ENCODE measurements at regions not wholly inside any gene's neighbourhood (a gene's known extent, or its start where the extent isn't known, plus 50 kb on each side); places are given as distances from the start of the nearest gene placed in this dataset.

DNA sequence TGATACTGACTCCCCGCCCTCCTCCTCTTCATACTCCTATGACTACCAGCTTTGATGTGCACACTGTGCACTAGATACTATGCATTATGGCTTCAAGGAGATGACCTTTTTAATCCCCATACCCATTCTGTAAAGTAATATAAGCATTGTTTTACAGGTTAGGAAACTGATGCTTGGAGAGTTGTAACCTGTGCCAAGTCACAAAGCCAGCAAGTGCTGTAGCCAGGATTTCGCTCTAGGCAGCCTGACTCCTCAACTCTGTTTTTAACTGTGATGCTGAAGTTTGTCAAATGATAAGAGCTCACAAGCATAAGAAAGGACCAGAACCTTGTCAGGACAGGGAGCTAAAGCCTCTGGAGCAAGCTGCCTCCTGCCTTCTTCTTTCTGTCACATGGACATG, 461.3 kb downstream of the TMEM232 start:
- no peak overlapping the region for H3K27ac ChIP-seq (ENCODE audit: insufficient read depth, low read depth, low read length)
- no peak overlapping the region for H3K4me3 ChIP-seq (replicated peaks in 1 of 3; ENCODE audit: insufficient read depth in 1 of 3, low read depth in 1 of 3, low read length in 3 of 3)
- H3K9me3 ChIP-seq (replicated peaks; ENCODE audit: control insufficient read depth, insufficient read depth, low read length), result peaks cover 2% of the 10 kb centered on the region
- ChIA-PET CTCF (no interaction called here), POLR2A (no interaction called here)
- H3K27me3 ChIP-seq (ENCODE audit: control insufficient read depth in 2 of 2, insufficient read depth in 2 of 2, low read length in 2 of 2), result no peaks in the 10 kb centered on the region
- dilution Hi-C loops (cut with MboI; ENCODE audit: extremely low pct_ligation_motif_present, low sequenced_read_pairs) (no loop called here), intact Hi-C loops (cut with micrococcal nuclease) (no loop called here)
- no peaks in the 10 kb centered on the region for H4K20me1 ChIP-seq (replicated peaks; ENCODE audit: control insufficient read depth, extremely low read depth, insufficient read depth, low read length)
- H3K4me2 ChIP-seq (ENCODE audit: insufficient read depth, low read length), result no peak overlapping the region
- no peak overlapping the region for H2AFZ ChIP-seq (ENCODE audit: low read depth, low read length)
- TF ChIP-seq GATA2 (IDR thresholded peaks at IDR 0.05; ENCODE audit: insufficient read depth, insufficient read length, low read depth, low read length) (no peak), POLR2A (IDR thresholded peaks at IDR 0.05; ENCODE audit: low read depth, low read length) (no peak), POLR2AphosphoS5 (IDR thresholded peaks at IDR 0.05; ENCODE audit: insufficient read depth, low read depth, low read length) (no peak), JUN (IDR thresholded peaks at IDR 0.05; ENCODE audit: borderline replicate concordance, insufficient read depth, insufficient read length, low read depth) (no peak), EZH2 (IDR thresholded peaks at IDR 0.05; ENCODE audit: borderline replicate concordance, low read depth, low read length, severe bottlenecking) (no peak), MYC (IDR thresholded peaks at IDR 0.05; ENCODE audit: low read depth, low read length) (no peak), FOS (IDR thresholded peaks at IDR 0.05; ENCODE audit: borderline replicate concordance, insufficient read depth, low read length) (no peak)
- TF ChIP-seq, protein P1, sequence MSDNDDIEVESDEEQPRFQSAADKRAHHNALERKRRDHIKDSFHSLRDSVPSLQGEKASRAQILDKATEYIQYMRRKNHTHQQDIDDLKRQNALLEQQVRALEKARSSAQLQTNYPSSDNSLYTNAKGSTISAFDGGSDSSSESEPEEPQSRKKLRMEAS (IDR thresholded peaks at IDR 0.05; ENCODE audit: insufficient read depth, insufficient read length), result no peak
- TF ChIP-seq, protein P2, sequence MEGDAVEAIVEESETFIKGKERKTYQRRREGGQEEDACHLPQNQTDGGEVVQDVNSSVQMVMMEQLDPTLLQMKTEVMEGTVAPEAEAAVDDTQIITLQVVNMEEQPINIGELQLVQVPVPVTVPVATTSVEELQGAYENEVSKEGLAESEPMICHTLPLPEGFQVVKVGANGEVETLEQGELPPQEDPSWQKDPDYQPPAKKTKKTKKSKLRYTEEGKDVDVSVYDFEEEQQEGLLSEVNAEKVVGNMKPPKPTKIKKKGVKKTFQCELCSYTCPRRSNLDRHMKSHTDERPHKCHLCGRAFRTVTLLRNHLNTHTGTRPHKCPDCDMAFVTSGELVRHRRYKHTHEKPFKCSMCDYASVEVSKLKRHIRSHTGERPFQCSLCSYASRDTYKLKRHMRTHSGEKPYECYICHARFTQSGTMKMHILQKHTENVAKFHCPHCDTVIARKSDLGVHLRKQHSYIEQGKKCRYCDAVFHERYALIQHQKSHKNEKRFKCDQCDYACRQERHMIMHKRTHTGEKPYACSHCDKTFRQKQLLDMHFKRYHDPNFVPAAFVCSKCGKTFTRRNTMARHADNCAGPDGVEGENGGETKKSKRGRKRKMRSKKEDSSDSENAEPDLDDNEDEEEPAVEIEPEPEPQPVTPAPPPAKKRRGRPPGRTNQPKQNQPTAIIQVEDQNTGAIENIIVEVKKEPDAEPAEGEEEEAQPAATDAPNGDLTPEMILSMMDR (IDR thresholded peaks at IDR 0.05; ENCODE audit: extremely low read depth in 1 of 2, insufficient read depth in 1 of 2, low read depth in 1 of 2, low read length in 2 of 2), result no peak
- DNase-seq (ENCODE audit: low read depth, low spot score), result no peak
- no peaks in the 10 kb centered on the region for H3K79me2 ChIP-seq (ENCODE audit: control insufficient read depth, insufficient read depth, low read length)
- no peaks in the 10 kb centered on the region for H3K36me3 ChIP-seq (ENCODE audit: control insufficient read depth in 2 of 2, extremely low read depth in 1 of 2, insufficient read depth in 2 of 2, low read length in 2 of 2)
- H3K9ac ChIP-seq (replicated peaks; ENCODE audit: extremely low read depth, insufficient read depth, low read length), result no peak overlapping the region
- no peaks in the 10 kb centered on the region for H3K9me1 ChIP-seq (replicated peaks; ENCODE audit: control insufficient read depth, extremely low read depth, insufficient read depth, low read length)
- H3K4me1 ChIP-seq (ENCODE audit: control insufficient read depth, extremely low read depth, insufficient read depth, low read length), result no peaks in the 10 kb centered on the region
- FAIRE-seq, result no peak
- BruUV-seq (replicated peaks), result no TSS peak

Data from endothelial cell of umbilical vein (primary cell).